ENCODE measurements at regions not wholly inside any gene's neighbourhood (a gene's known extent, or its start where the extent isn't known, plus 50 kb on each side); places are given as distances from the start of the nearest gene placed in this dataset.

GRCh38 chr6:164135511-164136132 is 721.1 kb downstream of the QKI start:
- no peak for TF ChIP-seq EGR1 (IDR thresholded peaks at IDR 0.05)
- TF ChIP-seq, protein P1, sequence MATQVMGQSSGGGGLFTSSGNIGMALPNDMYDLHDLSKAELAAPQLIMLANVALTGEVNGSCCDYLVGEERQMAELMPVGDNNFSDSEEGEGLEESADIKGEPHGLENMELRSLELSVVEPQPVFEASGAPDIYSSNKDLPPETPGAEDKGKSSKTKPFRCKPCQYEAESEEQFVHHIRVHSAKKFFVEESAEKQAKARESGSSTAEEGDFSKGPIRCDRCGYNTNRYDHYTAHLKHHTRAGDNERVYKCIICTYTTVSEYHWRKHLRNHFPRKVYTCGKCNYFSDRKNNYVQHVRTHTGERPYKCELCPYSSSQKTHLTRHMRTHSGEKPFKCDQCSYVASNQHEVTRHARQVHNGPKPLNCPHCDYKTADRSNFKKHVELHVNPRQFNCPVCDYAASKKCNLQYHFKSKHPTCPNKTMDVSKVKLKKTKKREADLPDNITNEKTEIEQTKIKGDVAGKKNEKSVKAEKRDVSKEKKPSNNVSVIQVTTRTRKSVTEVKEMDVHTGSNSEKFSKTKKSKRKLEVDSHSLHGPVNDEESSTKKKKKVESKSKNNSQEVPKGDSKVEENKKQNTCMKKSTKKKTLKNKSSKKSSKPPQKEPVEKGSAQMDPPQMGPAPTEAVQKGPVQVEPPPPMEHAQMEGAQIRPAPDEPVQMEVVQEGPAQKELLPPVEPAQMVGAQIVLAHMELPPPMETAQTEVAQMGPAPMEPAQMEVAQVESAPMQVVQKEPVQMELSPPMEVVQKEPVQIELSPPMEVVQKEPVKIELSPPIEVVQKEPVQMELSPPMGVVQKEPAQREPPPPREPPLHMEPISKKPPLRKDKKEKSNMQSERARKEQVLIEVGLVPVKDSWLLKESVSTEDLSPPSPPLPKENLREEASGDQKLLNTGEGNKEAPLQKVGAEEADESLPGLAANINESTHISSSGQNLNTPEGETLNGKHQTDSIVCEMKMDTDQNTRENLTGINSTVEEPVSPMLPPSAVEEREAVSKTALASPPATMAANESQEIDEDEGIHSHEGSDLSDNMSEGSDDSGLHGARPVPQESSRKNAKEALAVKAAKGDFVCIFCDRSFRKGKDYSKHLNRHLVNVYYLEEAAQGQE (IDR thresholded peaks at IDR 0.05; ENCODE audit: low read depth), result no peak
- no peak for TF ChIP-seq EP300 (IDR thresholded peaks at IDR 0.05; ENCODE audit: borderline replicate concordance)
- TF ChIP-seq RAD21 (IDR thresholded peaks at IDR 0.05; ENCODE audit: low read depth), result no peak
- TF ChIP-seq FOXM1 (IDR thresholded peaks at IDR 0.05; ENCODE audit: borderline replicate concordance, low read depth), result no peak
- no peak for TF ChIP-seq CREB1 (IDR thresholded peaks at IDR 0.05; ENCODE audit: low read depth)
- no peak for TF ChIP-seq MAX (IDR thresholded peaks at IDR 0.05)
- TF ChIP-seq CEBPB (IDR thresholded peaks at IDR 0.05), result no peak
- TF ChIP-seq YY1 (IDR thresholded peaks at IDR 0.05; ENCODE audit: low read depth), result no peak
- TF ChIP-seq ZBTB7A (IDR thresholded peaks at IDR 0.05; ENCODE audit: low read depth), result no peak
- TF ChIP-seq TAF1 (IDR thresholded peaks at IDR 0.05; ENCODE audit: low read depth), result no peak
- TF ChIP-seq TCF12 (IDR thresholded peaks at IDR 0.05; ENCODE audit: low read depth), result no peak
- no peak for TF ChIP-seq TEAD4 (IDR thresholded peaks at IDR 0.05)
